ENCODE measurements at regions not wholly inside any gene's neighbourhood (a gene's known extent, or its start where the extent isn't known, plus 50 kb on each side); places are given as distances from the start of the nearest gene placed in this dataset.

DNA sequence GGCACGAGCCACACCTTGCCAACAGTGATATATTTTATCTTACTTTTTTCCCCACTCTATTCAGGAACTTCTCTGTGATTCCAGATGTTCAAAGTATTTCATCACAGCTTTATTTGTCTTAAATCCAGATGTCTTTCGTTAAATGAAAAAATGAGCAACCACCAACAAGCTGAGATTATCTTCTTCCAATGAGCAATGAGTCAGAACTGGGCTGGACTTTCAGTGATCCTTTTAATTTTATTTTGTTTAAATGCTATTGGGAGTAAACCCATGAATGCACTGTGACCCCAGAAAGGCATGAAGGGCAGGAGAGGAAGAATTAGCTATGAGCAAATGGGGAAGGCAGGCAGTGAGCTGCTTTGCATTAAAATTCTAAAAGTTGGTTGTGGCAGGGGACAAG is 77.6 kb upstream of the IMMP2L start:
- TF ChIP-seq, protein P1, sequence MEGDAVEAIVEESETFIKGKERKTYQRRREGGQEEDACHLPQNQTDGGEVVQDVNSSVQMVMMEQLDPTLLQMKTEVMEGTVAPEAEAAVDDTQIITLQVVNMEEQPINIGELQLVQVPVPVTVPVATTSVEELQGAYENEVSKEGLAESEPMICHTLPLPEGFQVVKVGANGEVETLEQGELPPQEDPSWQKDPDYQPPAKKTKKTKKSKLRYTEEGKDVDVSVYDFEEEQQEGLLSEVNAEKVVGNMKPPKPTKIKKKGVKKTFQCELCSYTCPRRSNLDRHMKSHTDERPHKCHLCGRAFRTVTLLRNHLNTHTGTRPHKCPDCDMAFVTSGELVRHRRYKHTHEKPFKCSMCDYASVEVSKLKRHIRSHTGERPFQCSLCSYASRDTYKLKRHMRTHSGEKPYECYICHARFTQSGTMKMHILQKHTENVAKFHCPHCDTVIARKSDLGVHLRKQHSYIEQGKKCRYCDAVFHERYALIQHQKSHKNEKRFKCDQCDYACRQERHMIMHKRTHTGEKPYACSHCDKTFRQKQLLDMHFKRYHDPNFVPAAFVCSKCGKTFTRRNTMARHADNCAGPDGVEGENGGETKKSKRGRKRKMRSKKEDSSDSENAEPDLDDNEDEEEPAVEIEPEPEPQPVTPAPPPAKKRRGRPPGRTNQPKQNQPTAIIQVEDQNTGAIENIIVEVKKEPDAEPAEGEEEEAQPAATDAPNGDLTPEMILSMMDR (IDR thresholded peaks at IDR 0.05; ENCODE audit: borderline replicate concordance) = no peak
- Histone ChIP-seq H3K4me1 (no peaks in the 10 kb centered on the region), H3K27me3 (ENCODE audit: low read depth) (no peaks in the 10 kb centered on the region), H3K4me3 (no peak overlapping the region), H3K36me3 (no peaks in the 10 kb centered on the region), H3K27ac (replicated peaks) (no peak overlapping the region), H3K9me3 (replicated peaks) (no peaks in the 10 kb centered on the region)
- no peak for DNase-seq
- intact Hi-C loops (cut with micrococcal nuclease) = no loop called here

- no peak overlapping the region for H3K4me3 ChIP-seq
- DNase-seq = no peak
- TF ChIP-seq, protein P1 (IDR thresholded peaks at IDR 0.05; ENCODE audit: borderline replicate concordance) = no peak
- H3K27ac ChIP-seq (replicated peaks) = no peak overlapping the region
- intact Hi-C loops (cut with micrococcal nuclease) = no loop called here
- H3K9me3 ChIP-seq (replicated peaks) = no peaks in the 10 kb centered on the region
- H3K4me1 ChIP-seq = no peaks in the 10 kb centered on the region
- no peaks in the 10 kb centered on the region for H3K27me3 ChIP-seq (ENCODE audit: low read depth)
- no peaks in the 10 kb centered on the region for H3K36me3 ChIP-seq
Observed at GRCh38 chr7:111638078-111638477, 75.8 kb upstream of the IMMP2L start.

- peaks cover 35% of the 10 kb centered on the region for H3K9me3 ChIP-seq (replicated peaks)
- no peaks in the 10 kb centered on the region for H3K27me3 ChIP-seq (ENCODE audit: low read depth)
- DNase-seq = no peak
- H3K36me3 ChIP-seq = no peaks in the 10 kb centered on the region
- H3K4me1 ChIP-seq = no peaks in the 10 kb centered on the region
- no peak overlapping the region for H3K4me3 ChIP-seq
- H3K27ac ChIP-seq (replicated peaks) = no peak overlapping the region
- TF ChIP-seq, protein P1 (IDR thresholded peaks at IDR 0.05; ENCODE audit: borderline replicate concordance) = no peak
- intact Hi-C loops (cut with micrococcal nuclease) = no loop called here
Observed at GRCh38 chr7:111633878-111634277, 71.6 kb upstream of the IMMP2L start.

DNA sequence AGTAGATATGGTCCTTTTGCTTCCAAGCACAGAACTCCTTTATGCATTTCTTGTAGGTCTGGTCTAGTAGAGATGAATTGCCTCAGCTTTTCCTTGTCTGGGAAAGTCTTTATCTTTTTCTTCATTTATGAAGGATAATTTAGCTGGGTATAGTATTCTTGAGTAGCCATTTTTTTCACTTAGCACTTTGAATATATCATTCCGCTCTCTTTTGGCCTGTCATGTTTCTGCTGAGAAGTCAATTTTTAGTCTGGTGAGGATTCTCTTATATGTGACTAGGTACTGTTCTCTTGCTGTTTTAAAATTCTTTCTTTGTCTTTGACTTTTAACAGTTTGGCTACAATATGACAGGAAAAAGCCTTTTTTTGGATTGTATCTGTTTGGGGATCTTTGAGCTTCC is 68.6 kb upstream of the IMMP2L start:
- Histone ChIP-seq H3K27ac (replicated peaks) (no peak overlapping the region), H3K27me3 (ENCODE audit: low read depth) (no peaks in the 10 kb centered on the region), H3K4me1 (no peaks in the 10 kb centered on the region), H3K36me3 (no peaks in the 10 kb centered on the region), H3K9me3 (replicated peaks) (peaks cover 58% of the 10 kb centered on the region), H3K4me3 (no peak overlapping the region)
- TF ChIP-seq, protein P1 (IDR thresholded peaks at IDR 0.05; ENCODE audit: borderline replicate concordance) = no peak
- intact Hi-C loops (cut with micrococcal nuclease) = no loop called here
- no peak for DNase-seq

DNA sequence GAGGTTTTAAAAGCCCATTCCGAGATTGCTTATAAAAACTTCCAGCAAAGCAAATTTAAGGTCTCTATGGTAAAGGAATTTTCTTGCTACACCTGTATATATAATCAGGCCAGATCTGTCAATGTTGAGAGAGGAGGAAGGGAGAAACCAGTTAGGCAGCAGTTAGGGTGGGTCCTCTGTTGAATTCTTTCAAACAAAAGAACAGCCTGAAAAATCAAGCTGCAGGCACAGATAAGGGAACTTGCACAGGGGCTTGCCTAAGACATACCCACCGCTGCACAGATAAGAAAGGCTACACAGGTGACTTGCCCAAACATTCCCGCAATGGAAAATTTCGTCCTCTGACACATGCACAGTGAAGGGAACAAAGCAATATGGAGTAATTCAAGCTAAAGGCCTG is 59.8 kb upstream of the IMMP2L start:
- TF ChIP-seq, protein P1 (IDR thresholded peaks at IDR 0.05; ENCODE audit: borderline replicate concordance) = no peak
- H3K27me3 ChIP-seq (ENCODE audit: low read depth) = no peaks in the 10 kb centered on the region
- no peak overlapping the region for H3K27ac ChIP-seq (replicated peaks)
- H3K9me3 ChIP-seq (replicated peaks) = peaks cover 8% of the 10 kb centered on the region
- intact Hi-C loops (cut with micrococcal nuclease) = no loop called here
- H3K4me3 ChIP-seq = no peak overlapping the region
- no peaks in the 10 kb centered on the region for H3K4me1 ChIP-seq
- H3K36me3 ChIP-seq = no peaks in the 10 kb centered on the region
- no peak for DNase-seq

Measured in left ventricle myocardium inferior (tissue), 1 donor.